ENCODE measurements at regions not wholly inside any gene's neighbourhood (a gene's known extent, or its start where the extent isn't known, plus 50 kb on each side); places are given as distances from the start of the nearest gene placed in this dataset.

- TF ChIP-seq, protein P1, sequence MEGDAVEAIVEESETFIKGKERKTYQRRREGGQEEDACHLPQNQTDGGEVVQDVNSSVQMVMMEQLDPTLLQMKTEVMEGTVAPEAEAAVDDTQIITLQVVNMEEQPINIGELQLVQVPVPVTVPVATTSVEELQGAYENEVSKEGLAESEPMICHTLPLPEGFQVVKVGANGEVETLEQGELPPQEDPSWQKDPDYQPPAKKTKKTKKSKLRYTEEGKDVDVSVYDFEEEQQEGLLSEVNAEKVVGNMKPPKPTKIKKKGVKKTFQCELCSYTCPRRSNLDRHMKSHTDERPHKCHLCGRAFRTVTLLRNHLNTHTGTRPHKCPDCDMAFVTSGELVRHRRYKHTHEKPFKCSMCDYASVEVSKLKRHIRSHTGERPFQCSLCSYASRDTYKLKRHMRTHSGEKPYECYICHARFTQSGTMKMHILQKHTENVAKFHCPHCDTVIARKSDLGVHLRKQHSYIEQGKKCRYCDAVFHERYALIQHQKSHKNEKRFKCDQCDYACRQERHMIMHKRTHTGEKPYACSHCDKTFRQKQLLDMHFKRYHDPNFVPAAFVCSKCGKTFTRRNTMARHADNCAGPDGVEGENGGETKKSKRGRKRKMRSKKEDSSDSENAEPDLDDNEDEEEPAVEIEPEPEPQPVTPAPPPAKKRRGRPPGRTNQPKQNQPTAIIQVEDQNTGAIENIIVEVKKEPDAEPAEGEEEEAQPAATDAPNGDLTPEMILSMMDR (IDR thresholded peaks at IDR 0.05) = peak; percentile 19 to 55 (median 41)
- no peak for TF ChIP-seq POLR2A (IDR thresholded peaks at IDR 0.05)
Observed at GRCh38 chr11:71086687-71087258, 165.6 kb downstream of the SHANK2 start.
